GM23248 (cell line): ENCODE measurements at regions not wholly inside any gene's neighbourhood (a gene's known extent, or its start where the extent isn't known, plus 50 kb on each side); places are given as distances from the start of the nearest gene placed in this dataset.

Source experiments
- EZH2 ChIP-seq: fragments of 200-600 bp; sonication (generic); IDR thresholded peaks from 2 replicates; pipeline ENCODE4 v1.6.1; 2018; ENCODE audit warnings: antibody characterized with exemption, mild to moderate bottlenecking; ENCODE audit not compliant: insufficient read depth, poor library complexity, severe bottlenecking
- EZH2phosphoT487 ChIP-seq: fragments of 200-600 bp; sonication (generic); IDR thresholded peaks from 2 replicates; pipeline ENCODE4 v1.6.1; 2018; ENCODE audit warnings: antibody characterized with exemption, moderate library complexity, mild to moderate bottlenecking, low read depth; ENCODE audit not compliant: insufficient read depth

DNA sequence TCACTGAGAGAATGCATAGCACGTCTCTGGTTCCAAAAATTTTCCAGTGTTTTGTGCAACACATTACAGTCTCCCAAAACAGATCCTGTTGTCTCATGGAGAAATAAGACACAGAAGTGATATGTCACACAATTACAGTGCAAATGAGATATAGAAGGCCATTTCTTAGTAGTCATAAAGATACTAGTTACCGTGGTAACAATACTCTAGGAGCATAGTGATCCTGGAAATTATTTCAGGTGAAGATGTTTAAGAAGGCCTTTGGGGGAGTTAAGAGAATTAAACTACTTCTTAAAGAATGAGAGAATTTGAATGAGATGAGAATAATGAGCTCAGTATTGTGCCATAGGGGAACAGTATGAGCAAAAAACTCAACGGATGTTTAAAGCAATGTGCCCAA is 628.0 kb upstream of the MIR17HG start:
- no peak for TF ChIP-seq EZH2
- no peak for TF ChIP-seq EZH2phosphoT487
